Osteoblast (primary cell): ENCODE measurements at regions not wholly inside any gene's neighbourhood (a gene's known extent, or its start where the extent isn't known, plus 50 kb on each side); places are given as distances from the start of the nearest gene placed in this dataset.
A peak's percentile ranks its signal among the peaks of the same experiment; 100 is the strongest.

Source experiments
- DNase-seq: peaks from one replicate; pipeline ENCODE4 v3.0.0; 2011; ENCODE audit warnings: low spot score, mixed read lengths; ENCODE audit not compliant: insufficient read length; ENCODE audit errors: missing footprints
- H2AFZ ChIP-seq: 2 replicates; pipeline ENCODE4 v1.6.0; 2011; ENCODE audit warnings: mild to moderate bottlenecking, low read length
- H3K27ac ChIP-seq: 2 replicates; pipeline ENCODE4 v1.5.1; 2011; ENCODE audit warnings: mild to moderate bottlenecking, low read depth, low read length, moderate library complexity
- H3K27me3 ChIP-seq: 2 replicates; pipeline ENCODE4 v1.6.0; 2012; ENCODE audit warnings: mild to moderate bottlenecking, control low read depth, inconsistent platforms, low read length, moderate library complexity; ENCODE audit not compliant: insufficient read depth
- H3K36me3 ChIP-seq: 2 replicates; pipeline ENCODE4 v1.5.1; 2011; ENCODE audit warnings: mild to moderate bottlenecking, low read length, control low read depth, moderate library complexity; ENCODE audit not compliant: insufficient read depth
- H3K4me1 ChIP-seq: 2 replicates; pipeline ENCODE4 v1.5.1; 2011; ENCODE audit warnings: mild to moderate bottlenecking, low read length, control low read depth, moderate library complexity; ENCODE audit not compliant: insufficient read depth
- H3K4me2 ChIP-seq: 2 replicates; pipeline ENCODE4 v1.6.0; 2011; ENCODE audit warnings: mild to moderate bottlenecking, low read length; ENCODE audit not compliant: insufficient read depth
- H3K4me3 ChIP-seq: fragments of 200-600 bp; sonication (generic); 3 replicates; pipeline ENCODE4 v1.5.1; 2012; ENCODE audit warnings: mild to moderate bottlenecking, low read length, inconsistent platforms; ENCODE audit not compliant: insufficient read depth
- H3K79me2 ChIP-seq: 2 replicates; pipeline ENCODE4 v1.6.0; 2012; ENCODE audit warnings: mild to moderate bottlenecking, low read length, control low read depth, inconsistent platforms; ENCODE audit not compliant: insufficient read depth
- H3K9me3 ChIP-seq: 2 replicates; pipeline ENCODE4 v1.5.1; 2011; ENCODE audit warnings: low read depth, low read length, control low read depth
- H4K20me1 ChIP-seq: 2 replicates; pipeline ENCODE4 v1.6.0; 2012; ENCODE audit warnings: mild to moderate bottlenecking, low read length, control low read depth; ENCODE audit not compliant: insufficient read depth
- CTCF ChIP-seq: IDR thresholded peaks from 2 replicates; pipeline ENCODE4 v1.5.1; 2011; ENCODE audit warnings: mild to moderate bottlenecking, low read depth, low read length, moderate library complexity; ENCODE audit errors: extremely low read depth

GRCh38 chr11:69552951-69553350, 71.5 kb downstream of the LINC01488 start:
- no peak overlapping the region for H3K4me3 ChIP-seq
- no peaks in the 10 kb centered on the region for H3K4me1 ChIP-seq
- no peaks in the 10 kb centered on the region for H3K27me3 ChIP-seq
- no peaks in the 10 kb centered on the region for H4K20me1 ChIP-seq
- no peaks in the 10 kb centered on the region for H3K9me3 ChIP-seq
- H3K79me2 ChIP-seq: no peaks in the 10 kb centered on the region
- no peak overlapping the region for H2AFZ ChIP-seq
- TF ChIP-seq CTCF: no peak
- no peaks in the 10 kb centered on the region for H3K36me3 ChIP-seq
- H3K4me2 ChIP-seq: no peak overlapping the region
- H3K27ac ChIP-seq: no peak overlapping the region
- DNase-seq: peak; percentile 41

- Histone ChIP-seq H3K27me3 (no peaks in the 10 kb centered on the region), H3K79me2 (no peaks in the 10 kb centered on the region), H3K4me3 (no peak overlapping the region), H3K36me3 (no peaks in the 10 kb centered on the region), H3K4me2 (no peak overlapping the region), H4K20me1 (no peaks in the 10 kb centered on the region), H2AFZ (no peak overlapping the region), H3K4me1 (no peaks in the 10 kb centered on the region), H3K9me3 (no peaks in the 10 kb centered on the region), H3K27ac (no peak overlapping the region)
- peak; percentile 57 for DNase-seq
- TF ChIP-seq CTCF: no peak
These were observed 72.2 kb downstream of the LINC01488 start for GRCh38 chr11:69553416-69554357.

GRCh38 chr11:69554849-69555248, 73.4 kb downstream of the LINC01488 start:
- DNase-seq: peak; percentile 30
- Histone ChIP-seq H4K20me1 (no peaks in the 10 kb centered on the region), H3K4me2 (no peak overlapping the region), H3K79me2 (no peaks in the 10 kb centered on the region), H3K36me3 (no peaks in the 10 kb centered on the region), H3K9me3 (no peaks in the 10 kb centered on the region), H3K27me3 (no peaks in the 10 kb centered on the region), H3K27ac (no peak overlapping the region), H2AFZ (no peak overlapping the region), H3K4me3 (no peak overlapping the region), H3K4me1 (no peaks in the 10 kb centered on the region)
- no peak for TF ChIP-seq CTCF

- Histone ChIP-seq H3K27me3 (no peaks in the 10 kb centered on the region), H3K4me3 (no peak overlapping the region), H3K9me3 (no peaks in the 10 kb centered on the region), H3K36me3 (no peaks in the 10 kb centered on the region), H2AFZ (no peak overlapping the region), H3K4me1 (peaks cover 4% of the 10 kb centered on the region), H3K79me2 (no peaks in the 10 kb centered on the region), H3K4me2 (no peak overlapping the region), H3K27ac (no peak overlapping the region), H4K20me1 (no peaks in the 10 kb centered on the region)
- TF ChIP-seq CTCF: no peak
- no peak for DNase-seq
These were observed 75.8 kb downstream of the LINC01488 start for GRCh38 chr11:69557266-69557665.
